ENCODE measurements at regions not wholly inside any gene's neighbourhood (a gene's known extent, or its start where the extent isn't known, plus 50 kb on each side); places are given as distances from the start of the nearest gene placed in this dataset.

GRCh38 chr5:173792781-173793547 is 95.2 kb upstream of the CPEB4 start:
- Histone ChIP-seq H3K4me1 (ENCODE audit: insufficient read depth, low read length) (peaks cover 81% of the 10 kb centered on the region), H3K27me3 (ENCODE audit: control insufficient read depth in 1 of 2, insufficient read depth in 2 of 2, low read length in 2 of 2) (no peaks in the 10 kb centered on the region), H3K9me3 (ENCODE audit: low read length) (no peaks in the 10 kb centered on the region), H3K4me2 (ENCODE audit: low read depth, low read length) (no peak overlapping the region), H2AFZ (ENCODE audit: low read length) (no peak overlapping the region), H3K9ac (ENCODE audit: insufficient read depth, low read depth, low read length) (no peak overlapping the region), H3K4me3 (replicated peaks in 1 of 3; ENCODE audit: insufficient read depth in 1 of 3, low read depth in 2 of 3, low read length in 3 of 3) (no peak overlapping the region), H3K27ac (ENCODE audit: extremely low read length, insufficient read depth, low read length) (no peak overlapping the region), H4K20me1 (ENCODE audit: insufficient read depth, low read length) (no peaks in the 10 kb centered on the region), H3K36me3 (replicated peaks in 1 of 2; ENCODE audit: control insufficient read depth in 1 of 2, insufficient read depth in 2 of 2, low read length in 2 of 2) (no peaks in the 10 kb centered on the region), H3K79me2 (ENCODE audit: insufficient read depth, low read length) (no peaks in the 10 kb centered on the region)
- ATAC-seq = no peak
- ChIA-PET POLR2A (interaction anchor here (0.9 to 1.2 kb wide), 3 partner anchors 10 to 95 kb away, joined by 3 to 5 read pairs (median 4); partner anchors contain the start of gene CPEB4), CTCF (ENCODE audit: low intra/inter-chr PET ratio, low total read pairs) (no interaction called here)
- intact Hi-C loops (cut with micrococcal nuclease; ENCODE audit: unreplicated experiment) = no loop called here
- DNase-seq (ENCODE audit: low spot score) = peak; percentile 19
- 73% methylated on average over 7 of the region's 7 CpGs for WGBS (ENCODE audit: low lambda C conversion rate)
- BruUV-seq (replicated peaks) = no TSS peak
- no peak for FAIRE-seq
- in situ Hi-C loops (cut with HindIII; ENCODE audit: extremely low pct_ligation_motif_present, low pct_unique_long_range_greater_than_20kb) = no loop called here
- TF ChIP-seq ZMYM2 (CRISPR knock-in tag; IDR thresholded peaks at IDR 0.05) (peak; percentile 84), SALL1 (CRISPR knock-in tag; IDR thresholded peaks at IDR 0.05) (peak; percentile 25; the same call in 1 of the 2 replicates), POGZ (CRISPR knock-in tag; IDR thresholded peaks at IDR 0.05) (peak; percentile 68), ZMYM3 (CRISPR knock-in tag; IDR thresholded peaks at IDR 0.05) (peak; percentile 83), ADNP (CRISPR knock-in tag; IDR thresholded peaks at IDR 0.05) (peak; percentile 49; the same call in 1 of the 2 replicates), TCF7L2 (IDR thresholded peaks at IDR 0.05; ENCODE audit: low read depth, low read length) (no peak), ZUFSP (CRISPR knock-in tag; IDR thresholded peaks at IDR 0.05; ENCODE audit: borderline replicate concordance) (no peak), HNF1B (CRISPR knock-in tag; IDR thresholded peaks at IDR 0.05) (0 out of 2 replicates have a peak, but pooled peaks have one; percentile 23), ZNF18 (CRISPR knock-in tag; IDR thresholded peaks at IDR 0.05; ENCODE audit: insufficient replicate concordance) (no peak), RCOR2 (CRISPR knock-in tag; IDR thresholded peaks at IDR 0.05) (0 out of 2 replicates have a peak, but pooled peaks have one; percentile 15), ZBTB34 (CRISPR knock-in tag; IDR thresholded peaks at IDR 0.05) (no peak), HNF4A (CRISPR knock-in tag; IDR thresholded peaks at IDR 0.05) (peak; percentile 66), HDAC1 (CRISPR knock-in tag; IDR thresholded peaks at IDR 0.05) (0 out of 2 replicates have a peak, but pooled peaks have one; percentile 20), ZBTB33 (CRISPR knock-in tag; IDR thresholded peaks at IDR 0.05) (peak; percentile 98), ZBTB38 (CRISPR knock-in tag; IDR thresholded peaks at IDR 0.05) (0 out of 2 replicates have a peak, but pooled peaks have one; percentile 17), PAX8 (CRISPR knock-in tag; IDR thresholded peaks at IDR 0.05; ENCODE audit: borderline replicate concordance) (no peak)

Data from HepG2 (cell line).